Neural progenitor cell (in vitro differentiated cells): ENCODE measurements at regions not wholly inside any gene's neighbourhood (a gene's known extent, or its start where the extent isn't known, plus 50 kb on each side); places are given as distances from the start of the nearest gene placed in this dataset.

Experiments used
- DNase-seq: peaks from one replicate; pipeline ENCODE4 v3.0.0-alpha.2; 2016; ENCODE audit warnings: low spot score
- H2AFZ ChIP-seq: fragments of 200-600 bp; sonication (generic); replicated peaks from 2 replicates; pipeline ENCODE4 v1.6.1; 2016; ENCODE audit warnings: antibody characterized with exemption
- H3F3A ChIP-seq: fragments of 200-600 bp; sonication (generic); 2 replicates; pipeline ENCODE4 v1.6.1; 2016; ENCODE audit warnings: antibody characterized with exemption, low read depth
- H3K27ac ChIP-seq: fragments of 200-600 bp; sonication (generic); 2 replicates; pipeline ENCODE4 v1.5.1; 2016; ENCODE audit warnings: mild to moderate bottlenecking
- H3K27me3 ChIP-seq: fragments of 200-600 bp; sonication (generic); 2 replicates; pipeline ENCODE4 v1.6.1; 2016; ENCODE audit warnings: mild to moderate bottlenecking, moderate library complexity
- H3K36me3 ChIP-seq: fragments of 200-600 bp; sonication (generic); 2 replicates; pipeline ENCODE4 v1.5.1; 2016
- H3K4me1 ChIP-seq: fragments of 200-600 bp; sonication (generic); 2 replicates; pipeline ENCODE4 v1.6.1; 2016; ENCODE audit warnings: mixed run types
- H3K4me2 ChIP-seq: fragments of 200-600 bp; sonication (generic); 2 replicates; pipeline ENCODE4 v1.6.1; 2016
- H3K4me3 ChIP-seq: fragments of 200-600 bp; sonication (generic); 2 replicates; pipeline ENCODE4 v1.5.1; 2016
- H3K79me2 ChIP-seq: fragments of 200-600 bp; sonication (generic); 2 replicates; pipeline ENCODE4 v1.6.1; 2016; ENCODE audit warnings: low read depth
- H3K9ac ChIP-seq: fragments of 200-600 bp; sonication (generic); 2 replicates; pipeline ENCODE4 v1.6.1; 2016
- H3K9me3 ChIP-seq: fragments of 200-600 bp; sonication (generic); 2 replicates; pipeline ENCODE4 v1.5.1; 2016; ENCODE audit warnings: low read depth
- H4K20me1 ChIP-seq: fragments of 200-600 bp; sonication (generic); 2 replicates; pipeline ENCODE4 v1.6.1; 2016; ENCODE audit warnings: low read depth
- H3K27ac Mint-ChIP-seq: 3 replicates; pipeline ENCODE4 v1.8.0; 2021; ENCODE audit warnings: mixed read lengths
- H3K27me3 Mint-ChIP-seq: 2 replicates; pipeline ENCODE4 v1.8.0; 2022; ENCODE audit warnings: low read depth, mild to moderate bottlenecking, inconsistent platforms, moderate library complexity, mixed read lengths; ENCODE audit not compliant: insufficient read depth
- H3K36me3 Mint-ChIP-seq: 3 replicates; pipeline ENCODE4 v1.8.0; 2021; ENCODE audit warnings: mixed read lengths
- H3K4me1 Mint-ChIP-seq: 3 replicates; pipeline ENCODE4 v1.8.0; 2021; ENCODE audit warnings: mixed read lengths
- H3K4me3 Mint-ChIP-seq: 3 replicates; pipeline ENCODE4 v1.8.0; 2021; ENCODE audit warnings: mild to moderate bottlenecking, moderate library complexity, mixed read lengths
- H3K9me3 Mint-ChIP-seq: 3 replicates; pipeline ENCODE4 v1.8.0; 2020; ENCODE audit warnings: mixed read lengths
- CTCF ChIP-seq: fragments of 200-600 bp; sonication (generic); IDR thresholded peaks from 2 replicates; pipeline ENCODE4 v1.5.1; 2017; ENCODE audit warnings: antibody characterized with exemption, mild to moderate bottlenecking
- EZH2 ChIP-seq: fragments of 200-600 bp; sonication (generic); IDR thresholded peaks from 2 replicates; pipeline ENCODE4 v1.6.1; 2017; ENCODE audit warnings: antibody characterized with exemption, mild to moderate bottlenecking, moderate library complexity
- EZH2phosphoT487 ChIP-seq: fragments of 200-600 bp; sonication (generic); IDR thresholded peaks from 2 replicates; pipeline ENCODE4 v1.6.1; 2017; ENCODE audit warnings: antibody characterized with exemption

GRCh38 chr6:86474081-86474480, 463.2 kb upstream of the HTR1E start:
- no peak overlapping the region for H3K27ac Mint-ChIP-seq

DNA sequence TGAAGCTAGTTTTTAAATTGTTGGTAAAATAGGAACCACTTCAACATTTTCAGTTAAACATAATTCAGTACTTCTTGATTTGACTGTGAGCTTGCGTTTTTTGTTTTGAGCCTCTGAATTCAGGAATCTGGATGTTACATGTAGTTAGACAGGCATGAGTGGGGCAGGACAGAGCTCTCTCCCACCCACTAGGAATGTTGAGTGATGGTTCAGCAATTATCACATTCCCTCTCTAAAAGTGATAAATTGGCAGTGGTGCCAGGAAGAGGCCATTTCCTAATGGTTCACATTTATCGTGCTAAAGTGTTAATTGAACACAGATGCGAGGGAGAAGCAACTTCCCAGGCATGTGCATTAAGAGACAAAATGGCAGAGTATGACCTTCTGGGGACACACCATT, 465.5 kb upstream of the HTR1E start:
- H4K20me1 ChIP-seq, result no peaks in the 10 kb centered on the region
- no peak overlapping the region for H3K27ac ChIP-seq
- H3K27me3 ChIP-seq, result no peaks in the 10 kb centered on the region
- peaks cover 2% of the 10 kb centered on the region for H3K4me1 ChIP-seq
- H3K36me3 ChIP-seq, result no peaks in the 10 kb centered on the region
- H3K9ac ChIP-seq, result no peak overlapping the region
- DNase-seq, result no peak
- H3K79me2 ChIP-seq, result no peaks in the 10 kb centered on the region
- no peaks in the 10 kb centered on the region for H3K36me3 Mint-ChIP-seq
- peaks cover 25% of the 10 kb centered on the region for H3K4me1 Mint-ChIP-seq
- H3K27me3 Mint-ChIP-seq, result peaks cover 15% of the 10 kb centered on the region
- H3K4me3 ChIP-seq, result no peak overlapping the region
- H2AFZ ChIP-seq, result no peak overlapping the region
- no peak for TF ChIP-seq EZH2
- no peak for TF ChIP-seq CTCF
- TF ChIP-seq EZH2phosphoT487, result no peak
- no peak overlapping the region for H3K4me3 Mint-ChIP-seq
- no peak overlapping the region for H3K27ac Mint-ChIP-seq
- peaks cover 9% of the 10 kb centered on the region for H3K9me3 Mint-ChIP-seq
- H3K9me3 ChIP-seq, result no peaks in the 10 kb centered on the region
- H3K4me2 ChIP-seq, result no peak overlapping the region
- H3F3A ChIP-seq, result no peaks in the 10 kb centered on the region

More at GRCh38 chr6:86474081-86474480, 463.2 kb upstream of the HTR1E start:
- no peak for TF ChIP-seq EZH2phosphoT487
- no peak for TF ChIP-seq EZH2
- TF ChIP-seq CTCF, result no peak
- no peaks in the 10 kb centered on the region for H3K36me3 ChIP-seq
- no peaks in the 10 kb centered on the region for H4K20me1 ChIP-seq
- no peaks in the 10 kb centered on the region for H3K79me2 ChIP-seq
- H3K4me1 ChIP-seq, result peaks cover 18% of the 10 kb centered on the region
- no peak overlapping the region for H3K4me3 ChIP-seq
- H3K4me3 Mint-ChIP-seq, result no peak overlapping the region
- H3K4me2 ChIP-seq, result no peak overlapping the region
- no peaks in the 10 kb centered on the region for H3F3A ChIP-seq
- peaks cover 25% of the 10 kb centered on the region for H3K27me3 Mint-ChIP-seq
- H3K27ac ChIP-seq, result no peak overlapping the region
- DNase-seq, result no peak
- no peaks in the 10 kb centered on the region for H3K36me3 Mint-ChIP-seq
- no peak overlapping the region for H3K9ac ChIP-seq
- no peak overlapping the region for H2AFZ ChIP-seq
- no peaks in the 10 kb centered on the region for H3K27me3 ChIP-seq
- peaks cover 5% of the 10 kb centered on the region for H3K9me3 Mint-ChIP-seq
- H3K4me1 Mint-ChIP-seq, result peaks cover 47% of the 10 kb centered on the region
- no peaks in the 10 kb centered on the region for H3K9me3 ChIP-seq

DNA sequence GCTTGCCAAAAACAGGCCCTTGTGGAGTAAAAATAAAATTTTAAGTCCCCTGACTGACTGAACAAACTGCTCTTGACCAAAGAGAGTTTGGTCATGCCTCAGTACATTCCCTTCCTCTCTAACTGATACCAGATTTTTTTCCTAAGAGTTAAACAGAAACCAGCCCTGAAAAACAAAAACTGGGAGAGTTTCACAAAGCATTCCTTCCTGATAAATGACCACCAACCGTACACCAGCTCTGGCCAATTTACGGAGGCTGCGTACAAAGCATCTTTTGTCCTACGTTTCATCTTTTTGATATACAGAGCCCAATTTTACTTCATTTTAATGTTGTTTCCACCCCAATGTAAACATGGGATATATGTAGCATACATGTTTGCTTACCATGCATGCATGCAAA, 477.4 kb upstream of the HTR1E start:
- no peak overlapping the region for H3K4me3 Mint-ChIP-seq
- H3K27me3 Mint-ChIP-seq, result no peaks in the 10 kb centered on the region
- Histone ChIP-seq H4K20me1 (no peaks in the 10 kb centered on the region), H3K27me3 (no peaks in the 10 kb centered on the region), H3K27ac (no peak overlapping the region), H3K9me3 (no peaks in the 10 kb centered on the region), H3K4me1 (no peaks in the 10 kb centered on the region), H3K79me2 (no peaks in the 10 kb centered on the region), H3K4me3 (no peak overlapping the region), H3K9ac (no peak overlapping the region), H3K4me2 (no peak overlapping the region), H3F3A (no peaks in the 10 kb centered on the region), H3K36me3 (no peaks in the 10 kb centered on the region), H2AFZ (no peak overlapping the region)
- peaks cover 5% of the 10 kb centered on the region for H3K9me3 Mint-ChIP-seq
- no peak for DNase-seq
- H3K4me1 Mint-ChIP-seq, result no peaks in the 10 kb centered on the region
- H3K27ac Mint-ChIP-seq, result no peak overlapping the region
- peaks cover 1% of the 10 kb centered on the region for H3K36me3 Mint-ChIP-seq
- no peak for TF ChIP-seq EZH2
- no peak for TF ChIP-seq EZH2phosphoT487
- no peak for TF ChIP-seq CTCF

DNA sequence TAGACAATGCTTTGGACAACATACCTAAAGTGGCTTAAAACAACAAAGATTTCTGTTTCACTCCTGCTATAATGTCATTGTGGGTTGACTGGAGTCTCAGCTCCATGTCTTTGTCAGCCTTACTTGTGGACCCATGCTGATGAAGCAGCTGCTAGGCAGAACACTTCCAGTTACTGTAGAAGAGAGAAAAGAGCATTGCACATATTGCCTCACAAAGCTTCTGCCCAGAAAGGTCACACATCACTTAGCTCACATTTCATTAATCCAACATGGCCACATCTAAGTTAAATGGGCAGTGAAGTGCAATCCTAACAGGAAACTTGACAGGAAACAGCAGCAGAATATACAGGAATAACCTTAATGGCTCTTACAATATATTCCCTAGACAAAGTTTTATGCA, 480.5 kb upstream of the HTR1E start:
- Histone ChIP-seq H4K20me1 (no peaks in the 10 kb centered on the region), H3K36me3 (no peaks in the 10 kb centered on the region), H3K4me1 (no peaks in the 10 kb centered on the region), H3K4me2 (no peak overlapping the region), H3K9me3 (no peaks in the 10 kb centered on the region), H3K27me3 (no peaks in the 10 kb centered on the region), H3K79me2 (no peaks in the 10 kb centered on the region), H3K4me3 (no peak overlapping the region), H3K9ac (no peak overlapping the region), H3F3A (no peaks in the 10 kb centered on the region), H2AFZ (no peak overlapping the region), H3K27ac (no peak overlapping the region)
- Mint-ChIP-seq H3K27me3 (no peaks in the 10 kb centered on the region), H3K4me1 (no peaks in the 10 kb centered on the region), H3K4me3 (no peak overlapping the region), H3K9me3 (peaks cover 15% of the 10 kb centered on the region), H3K36me3 (peaks cover 1% of the 10 kb centered on the region), H3K27ac (peak overlapping the region; percentile 12)
- TF ChIP-seq CTCF (no peak), EZH2phosphoT487 (no peak), EZH2 (no peak)
- no peak for DNase-seq
